GM23338 (cell line): ENCODE measurements at regions not wholly inside any gene's neighbourhood (a gene's known extent, or its start where the extent isn't known, plus 50 kb on each side); places are given as distances from the start of the nearest gene placed in this dataset.

ENCODE experiments used
- ATAC-seq: fragments of 200-7000 bp; cut with Tn5 transposase; 3 replicates; pipeline ENCODE4 v1.9.1; 2020
- DNase-seq: peaks from one replicate; pipeline ENCODE4 v3.0.0-alpha.2; 2015; ENCODE audit warnings: low spot score
- H2AFZ ChIP-seq: fragments of 200-600 bp; sonication (generic); 2 replicates; pipeline ENCODE4 v1.8.0; 2016; ENCODE audit warnings: antibody characterized with exemption, mild to moderate bottlenecking, moderate library complexity
- H3F3A ChIP-seq: fragments of 200-600 bp; sonication (generic); replicated peaks from 2 replicates; pipeline ENCODE4 v1.8.0; 2017; ENCODE audit warnings: antibody characterized with exemption, mixed run types, low read depth
- H3K27ac ChIP-seq: fragments of 200-600 bp; sonication (generic); 2 replicates; pipeline ENCODE4 v1.6.1; 2016; ENCODE audit warnings: low read depth
- H3K27me3 ChIP-seq: fragments of 200-600 bp; sonication (generic); 2 replicates; pipeline ENCODE4 v1.8.0; 2016; ENCODE audit warnings: mild to moderate bottlenecking, mixed run types, moderate library complexity; ENCODE audit not compliant: insufficient read depth
- H3K36me3 ChIP-seq: fragments of 200-600 bp; sonication (generic); 2 replicates; pipeline ENCODE4 v1.8.0; 2016; ENCODE audit warnings: mild to moderate bottlenecking; ENCODE audit not compliant: insufficient read depth
- H3K4me1 ChIP-seq: fragments of 200-600 bp; sonication (generic); 2 replicates; pipeline ENCODE4 v1.8.0; 2016; ENCODE audit warnings: mild to moderate bottlenecking, moderate library complexity; ENCODE audit not compliant: insufficient read depth
- H3K4me2 ChIP-seq: fragments of 200-600 bp; sonication (generic); 2 replicates; pipeline ENCODE4 v1.7.1; 2017; ENCODE audit warnings: mixed run types
- H3K4me3 ChIP-seq: fragments of 200-600 bp; sonication (generic); 2 replicates; pipeline ENCODE4 v1.6.1; 2016; ENCODE audit warnings: mixed run types
- H3K79me2 ChIP-seq: fragments of 200-600 bp; sonication (generic); replicated peaks from 2 replicates; pipeline ENCODE4 v1.8.0; 2017; ENCODE audit warnings: mild to moderate bottlenecking; ENCODE audit not compliant: insufficient read depth
- H3K9me2 ChIP-seq: fragments of 200-600 bp; sonication (generic); 2 replicates; pipeline ENCODE4 v1.8.0; 2017; ENCODE audit not compliant: insufficient read depth
- H4K20me1 ChIP-seq: fragments of 200-600 bp; sonication (generic); replicated peaks from 2 replicates; pipeline ENCODE4 v1.8.0; 2017; ENCODE audit warnings: mild to moderate bottlenecking; ENCODE audit not compliant: insufficient read depth
- H3K27ac Mint-ChIP-seq: 2 replicates; pipeline ENCODE4 v1.8.0; 2020; ENCODE audit warnings: inconsistent platforms, mild to moderate bottlenecking, moderate library complexity, mixed read lengths
- H3K27me3 Mint-ChIP-seq: 3 replicates; pipeline ENCODE4 v1.8.0; 2022; ENCODE audit warnings: low read depth, mild to moderate bottlenecking, moderate library complexity, mixed read lengths, inconsistent platforms; ENCODE audit not compliant: insufficient read depth, poor library complexity
- H3K36me3 Mint-ChIP-seq: 3 replicates; pipeline ENCODE4 v1.8.0; 2021; ENCODE audit warnings: low read depth, mild to moderate bottlenecking, inconsistent platforms, moderate library complexity, mixed read lengths
- H3K4me1 Mint-ChIP-seq: 3 replicates; pipeline ENCODE4 v1.8.0; 2020; ENCODE audit warnings: mild to moderate bottlenecking, inconsistent platforms, mixed read lengths
- H3K4me3 Mint-ChIP-seq: 3 replicates; pipeline ENCODE4 v1.8.0; 2021; ENCODE audit warnings: moderate library complexity, mild to moderate bottlenecking, inconsistent platforms, mixed read lengths
- H3K9me3 Mint-ChIP-seq: 3 replicates; pipeline ENCODE4 v1.8.0; 2020; ENCODE audit warnings: moderate library complexity, mild to moderate bottlenecking, inconsistent platforms, mixed read lengths
- CREB1 ChIP-seq: fragments of 250-450 bp; sonication (Bioruptor Pico); IDR thresholded peaks from 2 replicates; pipeline ENCODE4 v1.5.0; 2020; ENCODE audit warnings: low read depth, mild to moderate bottlenecking, moderate library complexity
- ETS1 ChIP-seq: IDR thresholded peaks from 2 replicates; pipeline ENCODE4 v1.6.1; 2016; ENCODE audit warnings: antibody characterized with exemption
- NANOG ChIP-seq: IDR thresholded peaks from 2 replicates; pipeline ENCODE4 v1.6.1; 2016; ENCODE audit warnings: antibody characterized with exemption, borderline replicate concordance
- POLR2AphosphoS5 ChIP-seq: IDR thresholded peaks from 2 replicates; pipeline ENCODE4 v1.6.1; 2016; ENCODE audit warnings: antibody characterized with exemption, low read depth
- REST ChIP-seq: IDR thresholded peaks from one replicate; pipeline ENCODE4 v1.6.1; 2018; ENCODE audit warnings: antibody characterized with exemption; ENCODE audit not compliant: unreplicated experiment
- ZNF114 ChIP-seq: fragments of 250-450 bp; sonication (Bioruptor Pico); IDR thresholded peaks from 2 replicates; pipeline ENCODE4 v1.5.0; 2020; ENCODE audit warnings: mild to moderate bottlenecking, moderate library complexity
- ZNF462 ChIP-seq: fragments of 250-450 bp; sonication (Bioruptor Pico); IDR thresholded peaks from 2 replicates; pipeline ENCODE4 v1.5.0; 2020; ENCODE audit warnings: mild to moderate bottlenecking, moderate library complexity

- Histone ChIP-seq H3K27ac (no peak overlapping the region), H3K27me3 (no peaks in the 10 kb centered on the region), H3K4me3 (no peak overlapping the region), H3F3A (no peaks in the 10 kb centered on the region), H2AFZ (no peak overlapping the region), H3K4me1 (no peaks in the 10 kb centered on the region), H4K20me1 (no peaks in the 10 kb centered on the region), H3K79me2 (no peaks in the 10 kb centered on the region), H3K4me2 (no peak overlapping the region), H3K9me2 (peaks cover 5% of the 10 kb centered on the region; the same call in 1 of the 2 replicates), H3K36me3 (no peaks in the 10 kb centered on the region)
- Mint-ChIP-seq H3K27me3 (no peaks in the 10 kb centered on the region), H3K4me1 (no peaks in the 10 kb centered on the region), H3K27ac (no peak overlapping the region), H3K36me3 (no peaks in the 10 kb centered on the region), H3K4me3 (no peak overlapping the region), H3K9me3 (no peaks in the 10 kb centered on the region)
- no peak for DNase-seq
- no peak for ATAC-seq
- TF ChIP-seq REST: no peak
- TF ChIP-seq CREB1: no peak
Observed at GRCh38 chr4:161314371-161314770, 849.4 kb downstream of the FSTL5 start.

- Histone ChIP-seq H3K27ac (no peak overlapping the region), H3K4me3 (no peak overlapping the region)
- peaks cover 16% of the 10 kb centered on the region; the same call in 2 of the 3 replicates for H3K9me3 Mint-ChIP-seq
- no peak for TF ChIP-seq ZNF462
- TF ChIP-seq CREB1: no peak
- no peak for TF ChIP-seq ZNF114 (CRISPR knock-in tag)
- TF ChIP-seq REST: no peak
- no peak for TF ChIP-seq ETS1
- TF ChIP-seq NANOG: no peak
- TF ChIP-seq POLR2AphosphoS5: no peak
Observed at GRCh38 chr4:161303551-161303950, 860.2 kb downstream of the FSTL5 start.

More at GRCh38 chr4:161303551-161303950, 860.2 kb downstream of the FSTL5 start:
- Mint-ChIP-seq H3K4me3 (no peak overlapping the region), H3K27me3 (peaks cover 2% of the 10 kb centered on the region), H3K36me3 (peaks cover 8% of the 10 kb centered on the region; the same call in 2 of the 3 replicates), H3K4me1 (no peaks in the 10 kb centered on the region), H3K27ac (no peak overlapping the region)
- no peak overlapping the region for H3K4me2 ChIP-seq
- H2AFZ ChIP-seq: no peak overlapping the region
- H3K27me3 ChIP-seq: no peaks in the 10 kb centered on the region
- peaks cover 5% of the 10 kb centered on the region; the same call in 1 of the 2 replicates for H3K9me2 ChIP-seq
- DNase-seq: no peak
- no peaks in the 10 kb centered on the region for H3K4me1 ChIP-seq
- no peaks in the 10 kb centered on the region for H3F3A ChIP-seq
- ATAC-seq: no peak
- H3K79me2 ChIP-seq: no peaks in the 10 kb centered on the region
- H3K36me3 ChIP-seq: no peaks in the 10 kb centered on the region
- no peaks in the 10 kb centered on the region for H4K20me1 ChIP-seq
